T-helper 22 cell (primary cell): ENCODE measurements at regions not wholly inside any gene's neighbourhood (a gene's known extent, or its start where the extent isn't known, plus 50 kb on each side); places are given as distances from the start of the nearest gene placed in this dataset.
A peak's percentile ranks its signal among the peaks of the same experiment; 100 is the strongest.

Source experiments
- DNase-seq: peaks from one replicate; pipeline ENCODE4 v3.0.0-alpha.2; 2020; ENCODE audit warnings: low read depth

DNA sequence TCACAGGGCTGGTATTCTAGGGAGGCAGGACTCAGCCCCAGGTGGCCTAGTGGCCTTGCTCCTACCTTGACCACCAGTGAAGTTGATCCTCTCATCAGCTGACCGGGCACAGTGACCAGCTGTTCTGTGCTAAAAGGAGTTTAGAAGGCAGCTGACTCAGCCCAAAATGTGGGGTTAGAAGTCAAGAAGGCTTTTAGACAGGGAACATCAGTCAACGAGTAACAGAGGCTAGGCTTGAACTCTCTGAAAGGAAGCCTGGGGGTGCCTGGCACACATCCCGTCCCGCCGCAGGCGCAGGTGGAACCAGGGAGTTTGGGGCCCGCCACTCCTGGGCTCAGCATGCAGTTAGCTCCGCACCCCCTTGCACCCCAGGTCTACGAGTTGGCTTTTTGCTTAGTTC lies 114.9 kb upstream of the SLC45A1 start:
- DNase-seq: no peak

GRCh38 chr1:8202182-8202905 lies 115.6 kb upstream of the SLC45A1 start:
- DNase-seq: no peak

GRCh38 chr1:8201331-8201861 lies 116.5 kb upstream of the SLC45A1 start:
- DNase-seq: no peak

DNA sequence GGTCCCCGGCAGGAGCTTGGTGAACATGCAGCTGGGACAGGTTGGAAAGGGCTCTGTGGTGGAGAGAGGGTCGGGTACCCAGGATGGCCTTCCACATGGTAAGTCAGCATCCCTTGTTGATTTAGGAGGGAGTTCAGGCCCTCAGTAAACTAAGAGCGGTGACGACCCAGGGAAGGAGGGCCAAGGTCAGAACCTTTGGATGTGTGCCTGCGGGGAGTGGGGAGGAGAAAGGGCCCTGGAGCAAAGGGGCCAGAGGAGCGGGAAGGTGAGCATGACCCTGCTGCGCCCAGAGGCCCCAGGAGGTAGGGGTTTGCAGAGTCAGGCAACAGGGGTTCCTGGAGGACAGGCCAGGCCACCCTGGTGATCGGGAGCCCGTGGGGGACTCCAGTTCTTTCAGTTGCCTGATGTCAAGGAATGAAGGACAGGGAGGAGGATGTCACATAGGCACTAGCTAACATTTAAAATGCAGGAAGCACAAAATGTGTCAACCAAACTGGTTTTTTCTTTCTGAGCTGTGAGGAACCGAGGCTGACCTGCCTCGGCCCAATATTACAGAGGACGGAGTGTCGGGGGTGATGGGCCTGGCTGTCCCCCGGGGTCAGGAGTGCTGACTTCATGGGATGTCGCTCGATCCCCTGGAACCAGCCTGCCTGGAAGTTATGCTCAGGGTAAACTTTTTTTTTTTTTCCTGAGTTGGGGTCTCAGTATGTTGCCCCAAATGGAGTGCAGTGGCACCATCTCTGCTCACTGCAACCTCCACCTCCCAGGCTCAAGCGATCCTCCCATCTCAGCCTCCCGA lies 117.4 kb upstream of the SLC45A1 start:
- no peak for DNase-seq

DNA sequence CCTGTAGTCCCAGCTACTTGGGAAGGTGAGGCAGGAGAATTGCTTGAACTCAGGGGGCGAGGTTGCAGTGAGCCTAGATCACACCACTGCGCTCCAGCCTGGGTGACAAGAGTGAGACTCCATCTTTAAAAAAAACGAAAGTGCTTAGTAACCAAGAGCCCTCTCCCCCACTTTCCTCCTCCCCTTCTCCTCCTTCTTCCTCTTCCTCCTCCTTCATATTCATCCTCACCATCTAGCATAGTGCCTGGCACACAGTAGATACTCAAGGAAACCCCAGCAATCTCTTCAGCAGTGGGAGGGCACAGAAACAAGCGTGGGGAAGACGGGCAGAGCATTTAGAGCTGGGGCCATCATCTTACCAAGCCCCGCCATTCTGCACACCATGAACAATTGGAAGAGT lies 119.4 kb upstream of the SLC45A1 start:
- no peak for DNase-seq

DNA sequence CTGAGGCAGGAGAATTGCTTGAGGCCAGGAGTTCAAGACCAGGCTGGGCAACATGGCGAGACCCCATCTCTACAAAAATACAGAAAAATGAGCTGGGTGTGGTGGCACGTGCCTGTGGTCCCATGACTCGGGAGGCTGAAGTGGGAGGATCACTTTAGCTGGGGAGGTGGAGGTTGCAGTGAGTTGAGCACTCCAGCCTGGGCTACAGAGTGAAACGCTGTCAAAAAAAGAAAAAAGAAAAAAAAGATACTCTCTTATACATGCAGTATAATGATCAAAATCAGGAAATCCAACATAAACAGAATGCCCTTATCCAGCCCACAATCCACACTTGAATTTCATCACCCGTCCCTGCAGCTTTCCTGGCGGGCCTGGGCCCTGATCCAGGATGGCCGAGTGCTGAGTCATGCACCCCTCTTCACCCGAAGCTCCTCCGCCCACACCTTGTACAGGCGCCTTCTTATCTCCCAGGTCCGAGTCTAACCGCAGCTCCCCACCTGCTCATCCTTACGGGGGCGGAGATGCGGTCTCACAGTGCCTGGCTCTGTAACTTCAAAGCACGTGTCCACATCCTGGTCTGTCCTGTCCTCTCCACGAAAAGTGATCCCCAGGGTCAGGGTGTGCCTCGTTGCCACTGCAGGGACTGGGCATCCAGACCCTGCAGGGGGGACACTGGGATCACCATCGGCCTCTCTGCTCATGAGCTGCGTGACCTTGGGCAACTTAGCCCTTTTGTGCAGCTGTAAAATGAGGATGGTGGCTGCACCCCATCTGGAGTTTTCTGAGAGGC lies 120.2 kb upstream of the SLC45A1 start:
- no peak for DNase-seq

GRCh38 chr1:8194481-8195227 lies 123.3 kb upstream of the SLC45A1 start:
- DNase-seq: no peak

DNA sequence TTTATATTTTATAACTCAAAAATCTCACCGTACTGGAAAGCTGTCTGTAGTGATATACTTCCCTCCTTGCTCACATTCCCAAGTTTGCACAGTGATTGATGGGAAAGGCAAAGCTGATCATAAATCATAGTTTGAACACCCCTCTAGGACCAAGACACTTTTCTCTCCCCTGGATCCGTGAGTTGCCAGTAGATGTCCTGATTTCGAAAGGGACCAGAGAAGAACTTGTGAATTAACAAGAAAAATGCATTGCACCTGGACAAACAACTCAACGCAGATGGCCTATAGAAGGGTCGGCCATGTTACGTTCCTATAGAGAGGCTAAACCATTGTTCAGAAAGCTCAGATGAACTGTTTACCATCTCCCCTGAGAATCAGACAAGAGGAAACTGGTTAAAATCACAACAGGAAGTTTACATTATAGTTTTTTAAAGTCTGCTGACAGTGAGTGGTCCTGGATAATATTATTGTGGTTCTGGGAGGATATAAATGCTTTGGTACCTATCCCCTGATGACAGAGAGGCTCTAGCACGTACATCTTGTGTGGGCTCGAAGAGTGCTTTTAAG lies 124.0 kb upstream of the SLC45A1 start:
- no peak for DNase-seq

GRCh38 chr1:8191474-8191873 lies 126.4 kb upstream of the SLC45A1 start:
- no peak for DNase-seq

DNA sequence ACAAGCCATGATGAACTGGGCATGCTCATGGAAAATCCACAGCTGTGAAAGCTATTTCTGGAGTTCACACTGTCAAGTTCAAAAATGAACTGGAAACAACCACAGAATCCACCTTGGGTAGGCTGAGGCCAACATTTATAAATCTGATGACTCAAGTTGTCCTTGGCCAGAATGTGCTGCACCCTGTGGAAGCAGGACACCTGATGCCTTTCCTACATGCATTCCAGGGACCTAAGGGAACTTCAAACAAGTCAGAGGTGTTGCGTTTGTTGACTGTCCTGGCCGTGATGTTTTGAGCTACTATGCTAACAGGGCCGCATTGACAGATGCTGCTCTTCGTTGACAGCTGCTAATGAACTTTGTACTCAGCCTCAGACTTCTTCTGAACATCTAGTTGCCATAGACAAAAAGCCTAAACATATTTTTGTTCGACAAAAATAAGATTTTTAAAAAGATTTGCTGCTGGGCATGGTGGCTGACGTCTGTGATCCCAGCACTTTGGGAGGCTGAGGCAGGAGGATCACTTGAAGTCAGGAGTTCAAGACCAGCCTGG lies 127.9 kb upstream of the SLC45A1 start:
- no peak for DNase-seq

DNA sequence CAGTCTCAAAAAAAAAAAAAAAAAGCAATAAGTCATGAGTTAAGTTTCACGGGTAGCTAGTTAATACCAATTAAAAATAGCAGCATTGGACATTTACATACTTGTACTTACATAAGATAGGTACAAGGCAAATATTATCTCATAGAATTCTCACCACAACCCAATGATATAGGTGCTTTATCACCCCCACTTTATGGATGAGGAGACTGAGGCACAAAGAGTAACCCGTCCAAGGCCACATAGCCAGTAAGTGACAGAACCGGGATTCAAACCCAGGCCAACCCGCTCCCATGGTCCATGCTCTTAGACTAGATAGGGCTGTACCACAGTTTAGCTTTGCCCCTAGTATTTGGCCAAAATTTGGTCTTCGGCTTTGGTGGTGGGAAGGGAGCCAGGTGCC lies 132.5 kb upstream of the SLC45A1 start:
- no peak for DNase-seq

DNA sequence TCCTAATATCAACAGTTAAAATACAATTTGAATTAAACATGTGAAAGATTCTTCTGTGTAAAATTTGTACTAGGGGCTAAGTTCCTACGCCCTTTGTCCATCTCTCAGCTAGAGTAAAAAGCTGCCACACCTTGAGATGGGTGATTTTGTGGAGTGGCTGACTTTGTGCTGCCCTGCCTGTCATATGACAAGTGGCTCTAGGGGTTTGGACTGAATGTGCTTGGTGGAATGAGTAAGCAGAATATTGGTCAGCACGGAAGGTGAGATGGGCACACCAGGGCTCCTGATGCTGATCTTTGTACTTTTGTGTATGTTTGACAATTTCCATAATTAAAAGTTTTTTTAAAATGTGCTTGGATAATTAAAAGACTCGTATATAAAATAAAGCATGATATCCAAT lies 133.6 kb upstream of the SLC45A1 start:
- no peak for DNase-seq

- DNase-seq: peak; percentile 9
Observed at GRCh38 chr1:8182034-8182761, 135.7 kb upstream of the SLC45A1 start.

GRCh38 chr1:8179132-8179793 lies 138.7 kb upstream of the SLC45A1 start:
- DNase-seq: no peak

GRCh38 chr1:8176279-8176678 lies 141.6 kb upstream of the SLC45A1 start:
- no peak for DNase-seq

GRCh38 chr1:8174807-8175206 lies 143.1 kb upstream of the SLC45A1 start:
- no peak for DNase-seq

DNA sequence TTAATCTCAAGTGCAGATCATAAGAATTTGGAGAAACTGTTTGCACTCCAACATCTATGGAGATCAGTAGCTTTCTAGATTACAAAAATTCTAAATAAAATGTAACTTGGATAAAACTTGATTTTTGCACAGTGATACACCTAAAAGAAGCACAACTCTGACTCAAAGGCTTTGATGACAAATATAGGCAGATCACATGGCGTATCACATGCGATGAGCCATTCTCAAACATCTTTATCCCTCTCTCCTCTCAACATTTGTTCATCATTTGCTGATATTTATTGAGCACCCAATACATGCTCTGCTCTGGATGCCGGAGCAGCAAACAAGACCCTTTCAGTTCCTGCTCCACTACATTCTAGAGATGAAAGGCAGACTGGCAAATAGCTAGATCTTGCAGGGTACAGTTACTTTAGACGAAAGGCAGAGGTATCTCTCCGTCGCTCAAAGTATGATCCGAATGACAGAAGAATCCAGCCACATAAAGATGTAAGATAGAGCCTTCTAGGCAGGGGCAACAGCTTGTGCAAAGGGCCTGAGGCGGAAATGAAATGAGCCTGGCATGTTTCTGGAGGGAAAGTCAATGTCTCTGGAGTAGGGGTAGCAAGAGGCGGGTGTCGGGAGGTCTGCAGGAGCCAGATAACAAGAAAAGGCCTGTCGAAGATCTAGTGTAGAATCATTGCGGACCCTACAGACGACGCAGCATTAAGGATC lies 145.8 kb upstream of the ERRFI1 start:
- no peak for DNase-seq

- no peak for DNase-seq
Observed at GRCh38 chr1:8170059-8170835, 144.1 kb upstream of the ERRFI1 start.
